Neuronal stem cell (in vitro differentiated cells): ENCODE measurements at regions not wholly inside any gene's neighbourhood (a gene's known extent, or its start where the extent isn't known, plus 50 kb on each side); places are given as distances from the start of the nearest gene placed in this dataset.

Experiments used
- DNase-seq: peaks from one replicate; pipeline ENCODE4 v3.0.0-alpha.2; 2013; ENCODE audit warnings: low spot score
- H2AFZ ChIP-seq: one replicate; pipeline ENCODE4 v1.6.1; 2013; ENCODE audit warnings: mild to moderate bottlenecking, low read length, inconsistent platforms
- H2AK5ac ChIP-seq: 2 replicates; pipeline ENCODE4 v1.6.1; 2013; ENCODE audit warnings: low read depth, mild to moderate bottlenecking, inconsistent platforms, low read length, moderate library complexity, mixed read lengths
- H2BK120ac ChIP-seq: 2 replicates; pipeline ENCODE4 v1.6.1; 2013; ENCODE audit warnings: low read depth, mild to moderate bottlenecking, inconsistent platforms, low read length, moderate library complexity, mixed read lengths
- H2BK12ac ChIP-seq: one replicate; pipeline ENCODE4 v1.6.1; 2013; ENCODE audit warnings: low read length, inconsistent platforms
- H2BK15ac ChIP-seq: 2 replicates; pipeline ENCODE4 v1.6.1; 2013; ENCODE audit warnings: mild to moderate bottlenecking, low read length, inconsistent platforms, mixed read lengths
- H2BK5ac ChIP-seq: one replicate; pipeline ENCODE4 v1.6.1; 2013; ENCODE audit warnings: inconsistent platforms, mild to moderate bottlenecking, low read length, moderate library complexity
- H3K14ac ChIP-seq: one replicate; pipeline ENCODE4 v1.6.1; 2013; ENCODE audit warnings: low read length, inconsistent platforms
- H3K18ac ChIP-seq: 2 replicates; pipeline ENCODE4 v1.6.1; 2013; ENCODE audit warnings: low read length, inconsistent platforms
- H3K23ac ChIP-seq: 2 replicates; pipeline ENCODE4 v1.6.1; 2013; ENCODE audit warnings: low read depth, mild to moderate bottlenecking, mixed read lengths, low read length, inconsistent platforms; ENCODE audit not compliant: poor library complexity
- H3K27ac ChIP-seq: replicated peaks from 3 replicates; pipeline ENCODE4 v1.5.1; 2013; ENCODE audit warnings: low read length, inconsistent platforms
- H3K27me3 ChIP-seq, 3 experiments: 2 replicates each; pipeline ENCODE4 v1.6.1; 2013; ENCODE audit warnings: low read length in 3 of 3, mild to moderate bottlenecking in 2 of 3, inconsistent platforms in 1 of 3, low read depth in 1 of 3, mixed read lengths in 1 of 3, moderate library complexity in 1 of 3; ENCODE audit not compliant: control insufficient read depth in 3 of 3, insufficient read depth in 3 of 3
- H3K36me3 ChIP-seq, 2 donors: replicated peaks in 1 of 2; 2 replicates each; pipeline ENCODE4 v1.6.1; 2013; ENCODE audit warnings: low read length in 2 of 2; ENCODE audit not compliant: control insufficient read depth in 2 of 2, insufficient read depth in 2 of 2
- H3K4ac ChIP-seq: 2 replicates; pipeline ENCODE4 v1.6.1; 2013; ENCODE audit warnings: inconsistent platforms, mild to moderate bottlenecking, low read length, moderate library complexity
- H3K4me1 ChIP-seq, 2 donors: 1 replicate in 1 of 2; 2 replicates in 1 of 2; pipeline ENCODE4 v1.6.1; 2013; ENCODE audit warnings: low read length in 2 of 2, low read depth in 1 of 2; ENCODE audit not compliant: control insufficient read depth in 2 of 2, insufficient read depth in 1 of 2
- H3K4me2 ChIP-seq: one replicate; pipeline ENCODE4 v1.6.1; 2013; ENCODE audit warnings: mild to moderate bottlenecking, low read length, inconsistent platforms; ENCODE audit not compliant: insufficient read depth, poor library complexity, severe bottlenecking
- H3K4me3 ChIP-seq, 2 donors: 2 replicates each; pipeline ENCODE4 v1.5.1; 2013; ENCODE audit warnings: low read length in 2 of 2, mild to moderate bottlenecking in 2 of 2, inconsistent platforms in 1 of 2, moderate library complexity in 1 of 2
- H3K79me1 ChIP-seq: one replicate; pipeline ENCODE4 v1.6.1; 2013; ENCODE audit warnings: low read depth, mild to moderate bottlenecking, inconsistent platforms, low read length, moderate library complexity
- H3K9ac ChIP-seq: one replicate; pipeline ENCODE4 v1.6.1; 2013; ENCODE audit warnings: mild to moderate bottlenecking, low read depth, low read length, inconsistent platforms; ENCODE audit not compliant: poor library complexity
- H3K9me3 ChIP-seq, 2 donors: replicated peaks in 1 of 2; 2 replicates each; pipeline versions ENCODE3 to v1.6.1; 2013; ENCODE audit warnings: low read length in 2 of 2, mild to moderate bottlenecking in 2 of 2, inconsistent platforms in 1 of 2, low read depth in 1 of 2, mixed read lengths in 1 of 2, moderate library complexity in 1 of 2; ENCODE audit not compliant: control insufficient read depth in 2 of 2, insufficient read depth in 1 of 2
- H4K8ac ChIP-seq: one replicate; pipeline ENCODE4 v1.6.1; 2013; ENCODE audit warnings: low read depth, mild to moderate bottlenecking, inconsistent platforms, low read length, moderate library complexity
- H4K91ac ChIP-seq: one replicate; pipeline ENCODE4 v1.6.1; 2013; ENCODE audit warnings: low read length, low read depth, mild to moderate bottlenecking, inconsistent platforms; ENCODE audit not compliant: poor library complexity
- WGBS, 2 donors: extraction: QIAGEN DNeasy Blood & Tissue Kit; methylation state at CpG; one replicate each; pipeline ENCODE4 v1.1.7; 2013; ENCODE audit warnings: missing lambda C conversion rate in 2 of 2, mixed read lengths in 1 of 2; ENCODE audit not compliant: insufficient read length in 2 of 2, insufficient replicate concordance in 1 of 2; ENCODE audit errors: extremely low coverage in 2 of 2; 5-methylcytosine and 5-hydroxymethylcytosine counted together

DNA sequence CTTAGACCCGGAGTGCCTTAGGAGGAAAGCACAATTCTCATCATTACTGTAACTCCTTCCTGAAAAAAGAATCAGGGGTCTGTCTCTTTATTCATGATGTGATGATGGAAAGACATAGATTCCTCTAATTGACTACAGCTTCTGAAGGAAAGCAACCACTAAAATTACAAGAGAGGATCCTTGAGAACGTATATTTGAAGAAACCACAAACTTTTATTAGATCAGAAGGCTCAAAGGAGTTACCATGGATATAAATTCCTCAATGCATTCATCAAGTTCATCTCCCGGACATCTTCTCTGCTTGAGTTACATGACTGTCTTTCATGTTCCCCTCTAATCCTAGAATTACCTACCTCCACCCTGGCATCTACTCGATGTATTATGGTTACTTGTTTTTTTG is 104.1 kb upstream of the PAPPA start:
- H3K27ac ChIP-seq = no peak overlapping the region
- no peak overlapping the region for H4K8ac ChIP-seq
- H3K4ac ChIP-seq = no peak overlapping the region
- no peaks in the 10 kb centered on the region for H3K36me3 ChIP-seq
- H2BK5ac ChIP-seq = no peak overlapping the region
- no peak overlapping the region for H2BK12ac ChIP-seq
- H2BK15ac ChIP-seq = no peak overlapping the region
- no peaks in the 10 kb centered on the region for H3K79me1 ChIP-seq
- WGBS, 2 donors = no CpG with 5 or more reads among the region's 4 CpGs
- no peak overlapping the region for H2BK120ac ChIP-seq
- H3K14ac ChIP-seq = no peak overlapping the region
- H3K9ac ChIP-seq = no peak overlapping the region
- no peak overlapping the region for H4K91ac ChIP-seq
- H3K23ac ChIP-seq = no peak overlapping the region
- no peak overlapping the region for H3K4me3 ChIP-seq
- H3K4me1 ChIP-seq = no peaks in the 10 kb centered on the region
- H3K4me2 ChIP-seq = no peak overlapping the region
- DNase-seq = no peak
- H3K27me3 ChIP-seq = no peaks in the 10 kb centered on the region
- no peak overlapping the region for H2AK5ac ChIP-seq
- H3K9me3 ChIP-seq = no peaks in the 10 kb centered on the region
- no peak overlapping the region for H2AFZ ChIP-seq
- H3K18ac ChIP-seq = no peak overlapping the region

DNA sequence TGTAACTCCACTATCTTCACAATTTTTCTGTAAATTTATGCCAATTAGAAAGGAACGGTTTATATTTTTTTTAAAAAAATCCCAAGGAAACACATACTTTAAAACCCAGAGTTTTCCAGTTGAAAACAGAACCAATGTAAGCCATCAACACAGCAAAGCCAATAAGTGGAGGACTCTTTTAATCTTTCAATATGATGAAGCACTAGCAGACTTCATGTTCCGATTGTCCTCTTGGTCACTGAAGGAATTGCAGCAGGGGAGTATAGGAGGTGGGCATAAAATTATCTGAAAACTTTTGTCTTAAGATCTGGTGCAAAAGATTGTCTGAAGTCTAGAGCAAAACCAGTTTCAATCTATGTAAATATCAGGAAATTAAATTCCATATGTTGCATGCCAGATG is 102.1 kb upstream of the PAPPA start:
- Histone ChIP-seq H4K8ac (no peak overlapping the region), H3K36me3 (no peaks in the 10 kb centered on the region), H3K4ac (no peak overlapping the region), H3K14ac (no peak overlapping the region), H3K18ac (no peak overlapping the region), H2AFZ (no peak overlapping the region), H3K79me1 (no peaks in the 10 kb centered on the region), H2BK120ac (no peak overlapping the region), H2BK15ac (no peak overlapping the region), H3K4me1 (no peaks in the 10 kb centered on the region), H3K9me3 (no peaks in the 10 kb centered on the region), H3K27me3 (no peaks in the 10 kb centered on the region), H3K9ac (no peak overlapping the region), H2BK5ac (no peak overlapping the region), H2AK5ac (no peak overlapping the region), H2BK12ac (no peak overlapping the region), H4K91ac (no peak overlapping the region), H3K4me3 (no peak overlapping the region), H3K27ac (no peak overlapping the region), H3K4me2 (no peak overlapping the region), H3K23ac (no peak overlapping the region)
- WGBS, 2 donors = no CpG with 5 or more reads among the region's 2 CpGs
- no peak for DNase-seq

DNA sequence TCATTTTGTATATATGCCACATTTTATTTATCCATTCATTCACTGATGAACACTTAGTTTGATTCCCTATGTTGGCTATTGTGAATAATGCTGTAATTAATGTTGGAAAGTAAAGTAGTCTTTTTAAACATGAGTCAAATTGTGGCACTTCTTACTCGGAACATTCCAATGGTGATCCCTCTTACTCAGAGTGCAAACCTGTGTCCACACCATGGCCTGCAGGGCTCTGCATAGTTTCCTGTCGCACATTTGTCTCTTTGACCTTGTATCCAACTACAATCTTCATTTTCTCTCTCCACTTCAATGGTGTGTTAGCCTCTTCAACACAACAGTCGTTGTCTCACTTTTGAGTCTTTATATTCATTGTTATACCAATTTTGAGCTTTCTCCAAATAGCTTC is 98.1 kb upstream of the PAPPA start:
- no peak for DNase-seq
- Histone ChIP-seq H3K79me1 (no peaks in the 10 kb centered on the region), H3K4me1 (no peaks in the 10 kb centered on the region), H2BK15ac (no peak overlapping the region), H4K8ac (no peak overlapping the region), H3K14ac (no peak overlapping the region), H2AFZ (no peak overlapping the region), H2AK5ac (no peak overlapping the region), H2BK120ac (no peak overlapping the region), H3K9ac (no peak overlapping the region), H4K91ac (no peak overlapping the region), H2BK5ac (no peak overlapping the region), H3K4me3 (no peak overlapping the region), H3K27me3 (no peaks in the 10 kb centered on the region), H3K23ac (no peak overlapping the region), H3K27ac (no peak overlapping the region), H3K9me3 (no peaks in the 10 kb centered on the region), H3K18ac (no peak overlapping the region), H3K4me2 (no peak overlapping the region), H2BK12ac (no peak overlapping the region), H3K4ac (no peak overlapping the region), H3K36me3 (no peaks in the 10 kb centered on the region)
- no CpG with 5 or more reads among the region's 3 CpGs for WGBS, 2 donors

DNA sequence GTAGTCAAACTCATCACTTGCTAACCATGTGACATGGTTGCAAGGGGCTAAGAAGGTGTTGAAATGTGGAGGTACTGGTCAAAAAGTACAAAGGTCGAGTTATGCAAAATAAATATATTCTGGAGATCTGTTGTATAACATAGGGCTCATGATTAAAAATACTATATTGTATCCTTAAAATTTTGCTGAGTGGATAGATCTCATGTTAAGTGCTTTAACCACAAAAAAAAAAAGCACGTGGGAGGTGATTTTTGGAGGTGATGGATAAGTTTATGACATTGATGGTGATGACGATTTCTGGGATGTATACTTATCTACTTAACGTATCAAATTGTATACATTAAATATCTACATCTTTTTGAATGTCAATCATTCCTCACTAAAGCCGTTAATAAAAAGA is 96.2 kb upstream of the PAPPA start:
- Histone ChIP-seq H2BK120ac (no peak overlapping the region), H3K18ac (no peak overlapping the region), H2BK5ac (no peak overlapping the region), H2AFZ (no peak overlapping the region), H3K9ac (no peak overlapping the region), H3K27ac (no peak overlapping the region), H3K14ac (no peak overlapping the region), H3K9me3 (no peaks in the 10 kb centered on the region), H3K4ac (no peak overlapping the region), H3K36me3 (no peaks in the 10 kb centered on the region), H2BK15ac (no peak overlapping the region), H2BK12ac (no peak overlapping the region), H3K23ac (no peak overlapping the region), H3K4me1 (no peaks in the 10 kb centered on the region), H3K27me3 (no peaks in the 10 kb centered on the region), H4K8ac (no peak overlapping the region), H2AK5ac (no peak overlapping the region), H3K79me1 (no peaks in the 10 kb centered on the region), H3K4me2 (no peak overlapping the region), H4K91ac (no peak overlapping the region), H3K4me3 (no peak overlapping the region)
- WGBS, 2 donors = no CpG with 5 or more reads among the region's 5 CpGs
- DNase-seq = no peak
